DND-41 (cell line): ENCODE measurements at regions not wholly inside any gene's neighbourhood (a gene's known extent, or its start where the extent isn't known, plus 50 kb on each side); places are given as distances from the start of the nearest gene placed in this dataset.

Experiments used
- EZH2 ChIP-seq: IDR thresholded peaks from 3 replicates; pipeline ENCODE4 v1.6.1; 2012; ENCODE audit warnings: borderline replicate concordance, low read depth, mild to moderate bottlenecking, moderate library complexity, low read length, inconsistent platforms; ENCODE audit not compliant: severe bottlenecking
- TF ChIP-seq, protein P1 (sequence below): IDR thresholded peaks from 2 replicates; pipeline ENCODE4 v1.5.1; 2012; ENCODE audit warnings: borderline replicate concordance, low read length, moderate library complexity, mild to moderate bottlenecking; ENCODE audit not compliant: poor library complexity, severe bottlenecking; ENCODE audit errors: extremely low read depth

DNA sequence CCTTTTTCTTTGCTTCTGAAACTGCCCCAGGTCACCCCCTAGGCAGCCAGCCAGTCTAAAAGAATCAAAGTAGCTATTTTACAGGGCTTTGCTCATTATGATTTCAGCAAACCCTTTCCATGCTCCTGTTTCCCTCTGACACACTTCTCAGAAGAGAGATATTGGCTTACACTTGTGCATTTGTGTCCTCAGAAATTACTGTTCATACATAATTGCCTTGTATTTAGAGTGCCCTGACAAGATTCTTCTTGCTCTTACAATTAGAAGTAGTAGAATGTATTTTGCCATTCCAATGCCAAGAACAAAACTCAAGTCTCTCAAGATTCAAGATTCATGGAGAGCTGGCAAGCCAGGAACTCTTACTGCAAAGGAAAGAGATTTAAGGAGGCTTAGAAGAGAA lies 531.0 kb upstream of the ZFP42 start:
- TF ChIP-seq, protein P1, sequence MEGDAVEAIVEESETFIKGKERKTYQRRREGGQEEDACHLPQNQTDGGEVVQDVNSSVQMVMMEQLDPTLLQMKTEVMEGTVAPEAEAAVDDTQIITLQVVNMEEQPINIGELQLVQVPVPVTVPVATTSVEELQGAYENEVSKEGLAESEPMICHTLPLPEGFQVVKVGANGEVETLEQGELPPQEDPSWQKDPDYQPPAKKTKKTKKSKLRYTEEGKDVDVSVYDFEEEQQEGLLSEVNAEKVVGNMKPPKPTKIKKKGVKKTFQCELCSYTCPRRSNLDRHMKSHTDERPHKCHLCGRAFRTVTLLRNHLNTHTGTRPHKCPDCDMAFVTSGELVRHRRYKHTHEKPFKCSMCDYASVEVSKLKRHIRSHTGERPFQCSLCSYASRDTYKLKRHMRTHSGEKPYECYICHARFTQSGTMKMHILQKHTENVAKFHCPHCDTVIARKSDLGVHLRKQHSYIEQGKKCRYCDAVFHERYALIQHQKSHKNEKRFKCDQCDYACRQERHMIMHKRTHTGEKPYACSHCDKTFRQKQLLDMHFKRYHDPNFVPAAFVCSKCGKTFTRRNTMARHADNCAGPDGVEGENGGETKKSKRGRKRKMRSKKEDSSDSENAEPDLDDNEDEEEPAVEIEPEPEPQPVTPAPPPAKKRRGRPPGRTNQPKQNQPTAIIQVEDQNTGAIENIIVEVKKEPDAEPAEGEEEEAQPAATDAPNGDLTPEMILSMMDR = no peak
- TF ChIP-seq EZH2 = no peak
